Right lobe of liver (tissue), 6 donors: ENCODE measurements at regions not wholly inside any gene's neighbourhood (a gene's known extent, or its start where the extent isn't known, plus 50 kb on each side); places are given as distances from the start of the nearest gene placed in this dataset.
A peak's percentile ranks its signal among the peaks of the same experiment; 100 is the strongest.

Experiments used
- ATAC-seq, 4 donors: fragments of 200-7000 bp; cut with Tn5 transposase; one replicate each; pipeline ENCODE4 v1.9.1; 2020; ENCODE audit warnings: mild to moderate bottlenecking in 4 of 4, moderate library complexity in 4 of 4
- DNase-seq, 3 donors: peaks; one replicate each; pipeline ENCODE4 v3.0.0-alpha.2; 2020
- H3K27ac ChIP-seq, 3 donors: fragments of 200-600 bp; one replicate each; pipeline ENCODE4 v1.8.0; 2022
- H3K27me3 ChIP-seq, 2 donors: fragments of 200-600 bp; one replicate each; pipeline ENCODE4 v1.8.0; 2022
- H3K36me3 ChIP-seq, 4 donors: fragments of 200-600 bp; sonication (generic) in 1 of 4; one replicate each; pipeline versions ENCODE4 v1.5.1 to v1.8.0; 2017 to 2022; ENCODE audit warnings: control low read depth in 1 of 4
- H3K4me1 ChIP-seq, 4 donors: fragments of 200-600 bp; sonication (generic) in 1 of 4; one replicate each; pipeline versions ENCODE4 v1.5.1 to v1.8.0; 2017 to 2022; ENCODE audit warnings: control low read depth in 1 of 4
- H3K4me3 ChIP-seq, 3 donors: fragments of 200-600 bp; one replicate each; pipeline ENCODE4 v1.8.0; 2022
- H3K9me3 ChIP-seq, 4 donors: fragments of 200-600 bp; sonication (generic) in 1 of 4; one replicate each; pipeline versions ENCODE4 v1.5.1 to v1.8.0; 2017 to 2022; ENCODE audit warnings: control low read depth in 1 of 4
- POLR2A ChIP-seq: fragments of 450-650 bp; IDR thresholded peaks from one replicate; pipeline ENCODE4 v1.6.1; 2017; ENCODE audit warnings: antibody characterized with exemption, mild to moderate bottlenecking
- WGBS: methylation state at CpG from one replicate; pipeline ENCODE4 v1.1.6; 2018; ENCODE audit warnings: low coverage, low lambda C conversion rate; ENCODE audit not compliant: insufficient coverage; ENCODE audit errors: missing lambda C conversion rate; 5-methylcytosine and 5-hydroxymethylcytosine counted together
- intact Hi-C, 2 donors: fragments of 100-400 bp; cut with DNase I; formaldehyde crosslinking; loops; one replicate each; pipeline versions ENCODE4 v1.11.2 to v1.14.1; 2022
- TF ChIP-seq, protein P1 (sequence below), 4 donors: fragments of 200-600 bp in 3 of 4; fragments of 450-650 bp in 1 of 4; IDR thresholded peaks; one replicate each; pipeline versions ENCODE4 v1.5.1 to v1.8.0; 2016 to 2022; ENCODE audit warnings: antibody characterized with exemption in 4 of 4, mild to moderate bottlenecking in 2 of 4
- donor health status: DM: no; HTN: yes; CAD: no.
- donor health status: DM: no; HTN: no; CAD: no.
- donor health status: DM: no; HTN: no; CAD: no.
- donor health status: DM: no; HTN: yes; CAD: no.
- donor health status: DM: no; HTN: yes; CAD: no.

DNA sequence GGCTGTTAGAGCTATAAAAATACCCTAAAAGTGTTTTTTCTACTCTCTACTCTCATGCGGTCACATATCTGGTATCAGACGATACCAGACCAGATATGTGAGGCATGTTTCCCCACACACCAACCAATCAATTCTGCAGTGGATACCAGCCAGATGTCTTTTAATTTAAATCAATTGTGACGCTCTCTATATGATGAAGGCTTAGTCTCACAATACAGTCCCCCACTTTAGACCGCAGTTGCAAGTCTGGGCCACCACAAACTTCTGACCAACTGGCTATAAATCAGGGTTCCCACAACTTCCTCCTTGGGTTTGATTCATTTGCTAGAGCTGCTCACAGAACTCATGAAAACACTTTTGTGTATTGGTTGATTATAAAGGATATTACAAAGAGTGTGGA lies 586.1 kb upstream of the ZP4 start:
- Histone ChIP-seq H3K27ac (no peak overlapping the region), H3K27me3 (no peaks in the 10 kb centered on the region), H3K9me3 (no peaks in the 10 kb centered on the region), H3K36me3 (no peaks in the 10 kb centered on the region), H3K4me1 (no peaks in the 10 kb centered on the region), H3K4me3 (no peak overlapping the region)
- intact Hi-C loops, result no loop called here
- 62% methylated on average over 4 of the region's 4 CpGs for WGBS
- TF ChIP-seq, protein P1, sequence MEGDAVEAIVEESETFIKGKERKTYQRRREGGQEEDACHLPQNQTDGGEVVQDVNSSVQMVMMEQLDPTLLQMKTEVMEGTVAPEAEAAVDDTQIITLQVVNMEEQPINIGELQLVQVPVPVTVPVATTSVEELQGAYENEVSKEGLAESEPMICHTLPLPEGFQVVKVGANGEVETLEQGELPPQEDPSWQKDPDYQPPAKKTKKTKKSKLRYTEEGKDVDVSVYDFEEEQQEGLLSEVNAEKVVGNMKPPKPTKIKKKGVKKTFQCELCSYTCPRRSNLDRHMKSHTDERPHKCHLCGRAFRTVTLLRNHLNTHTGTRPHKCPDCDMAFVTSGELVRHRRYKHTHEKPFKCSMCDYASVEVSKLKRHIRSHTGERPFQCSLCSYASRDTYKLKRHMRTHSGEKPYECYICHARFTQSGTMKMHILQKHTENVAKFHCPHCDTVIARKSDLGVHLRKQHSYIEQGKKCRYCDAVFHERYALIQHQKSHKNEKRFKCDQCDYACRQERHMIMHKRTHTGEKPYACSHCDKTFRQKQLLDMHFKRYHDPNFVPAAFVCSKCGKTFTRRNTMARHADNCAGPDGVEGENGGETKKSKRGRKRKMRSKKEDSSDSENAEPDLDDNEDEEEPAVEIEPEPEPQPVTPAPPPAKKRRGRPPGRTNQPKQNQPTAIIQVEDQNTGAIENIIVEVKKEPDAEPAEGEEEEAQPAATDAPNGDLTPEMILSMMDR (IDR thresholded peaks at IDR 0.05), result no peak
- TF ChIP-seq POLR2A, result no peak
- DNase-seq, result no peak
- no peak for ATAC-seq

DNA sequence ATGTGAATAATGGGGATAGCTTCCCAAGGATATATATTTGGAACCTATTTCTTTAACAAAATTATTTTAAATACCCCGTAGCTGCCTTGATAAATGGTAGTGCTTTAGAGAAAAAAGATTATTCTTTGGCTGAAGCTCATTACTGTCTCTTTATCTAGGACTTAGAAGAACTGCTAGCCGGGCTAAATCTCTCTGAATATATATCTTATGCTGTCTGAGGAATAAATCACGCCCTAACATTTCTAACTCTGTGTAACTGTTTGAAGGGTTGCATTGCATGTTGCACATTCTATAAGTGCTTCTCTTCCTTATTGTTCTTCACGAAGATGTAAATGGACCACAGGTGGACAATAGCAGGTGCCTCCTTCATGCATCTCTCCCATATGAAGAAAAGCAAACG lies 585.0 kb upstream of the ZP4 start:
- WGBS, result 44% methylated on average over 5 of the region's 5 CpGs
- Histone ChIP-seq H3K4me1 (no peaks in the 10 kb centered on the region), H3K36me3 (no peaks in the 10 kb centered on the region), H3K4me3 (no peak overlapping the region), H3K27me3 (no peaks in the 10 kb centered on the region), H3K9me3 (no peaks in the 10 kb centered on the region), H3K27ac (no peak overlapping the region)
- DNase-seq (no peak), ATAC-seq (no peak)
- intact Hi-C loops, result no loop called here
- TF ChIP-seq, protein P1 (IDR thresholded peaks at IDR 0.05), result no peak
- TF ChIP-seq POLR2A, result no peak

GRCh38 chr1:238474263-238474662 lies 583.5 kb upstream of the ZP4 start:
- no peaks in the 10 kb centered on the region for H3K36me3 ChIP-seq
- H3K27ac ChIP-seq, result no peak overlapping the region
- TF ChIP-seq POLR2A, result no peak
- TF ChIP-seq, protein P1 (IDR thresholded peaks at IDR 0.05), result no peak
- H3K9me3 ChIP-seq, result no peaks in the 10 kb centered on the region
- DNase-seq (no peak), ATAC-seq (no peak)
- WGBS, result 15% methylated on average over 3 of the region's 3 CpGs
- no peak overlapping the region for H3K4me3 ChIP-seq
- H3K27me3 ChIP-seq, result no peaks in the 10 kb centered on the region
- intact Hi-C loops, result no loop called here
- no peaks in the 10 kb centered on the region for H3K4me1 ChIP-seq

GRCh38 chr1:238469146-238469631 lies 578.5 kb upstream of the ZP4 start:
- no peak overlapping the region for H3K4me3 ChIP-seq
- H3K27ac ChIP-seq, result no peak overlapping the region
- intact Hi-C loops, result no loop called here
- no peaks in the 10 kb centered on the region for H3K27me3 ChIP-seq
- H3K9me3 ChIP-seq, result no peaks in the 10 kb centered on the region
- no peaks in the 10 kb centered on the region for H3K4me1 ChIP-seq
- 49% methylated on average over 4 of the region's 4 CpGs for WGBS
- TF ChIP-seq, protein P1 (IDR thresholded peaks at IDR 0.05), result no peak
- no peak for TF ChIP-seq POLR2A
- ATAC-seq (peak in 3 of 4 donors; percentile 37 to 74 (median 71)), DNase-seq (no peak)
- H3K36me3 ChIP-seq, result no peaks in the 10 kb centered on the region

GRCh38 chr1:238468068-238468467 lies 577.3 kb upstream of the ZP4 start:
- 60% methylated on average over 6 of the region's 6 CpGs for WGBS
- H3K9me3 ChIP-seq, result no peaks in the 10 kb centered on the region
- H3K27me3 ChIP-seq, result no peaks in the 10 kb centered on the region
- DNase-seq (no peak), ATAC-seq (peak in 2 of 4 donors; percentile 57 to 63)
- H3K27ac ChIP-seq, result no peak overlapping the region
- H3K36me3 ChIP-seq, result no peaks in the 10 kb centered on the region
- intact Hi-C loops, result no loop called here
- H3K4me1 ChIP-seq, result no peaks in the 10 kb centered on the region
- TF ChIP-seq, protein P1 (IDR thresholded peaks at IDR 0.05), result no peak
- TF ChIP-seq POLR2A, result no peak
- no peak overlapping the region for H3K4me3 ChIP-seq
